ENCODE measurements at regions not wholly inside any gene's neighbourhood (a gene's known extent, or its start where the extent isn't known, plus 50 kb on each side); places are given as distances from the start of the nearest gene placed in this dataset.

DNA sequence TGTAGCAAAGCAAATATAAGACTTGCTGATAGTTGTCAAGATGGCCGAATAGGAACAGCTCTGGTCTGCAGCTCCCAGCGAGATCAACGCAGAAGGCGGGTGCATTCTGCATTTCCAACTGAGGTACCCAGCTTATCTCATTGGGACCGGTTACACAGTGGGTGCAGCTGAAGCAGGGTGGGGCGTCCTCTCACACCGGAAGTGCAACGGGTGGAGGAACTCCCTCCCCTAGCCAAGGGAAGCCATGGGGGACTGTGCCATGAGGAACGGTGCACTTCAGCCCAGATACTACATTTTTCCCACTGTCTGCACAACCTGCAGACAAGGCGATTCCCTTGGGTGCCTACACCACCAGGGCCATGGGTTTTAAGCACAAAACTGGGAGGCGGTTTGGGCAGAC, 382.3 kb upstream of the EMCN start:
- no peaks in the 10 kb centered on the region for H3K36me3 ChIP-seq (ENCODE audit: control insufficient read depth, insufficient read depth, low read length)
- TF ChIP-seq CTCF (IDR thresholded peaks at IDR 0.05; ENCODE audit: insufficient read depth, low read length, poor library complexity, severe bottlenecking): no peak
- no peaks in the 10 kb centered on the region for H3K27me3 ChIP-seq (ENCODE audit: control insufficient read depth, insufficient read depth, low read length)
- no peak for DNase-seq (ENCODE audit: low read depth)
- H3K4me3 ChIP-seq (ENCODE audit: low read depth, low read length): no peak overlapping the region

- Histone ChIP-seq H3K36me3 (ENCODE audit: control insufficient read depth, insufficient read depth, low read length) (no peaks in the 10 kb centered on the region), H3K27me3 (ENCODE audit: control insufficient read depth, insufficient read depth, low read length) (no peaks in the 10 kb centered on the region), H3K4me3 (ENCODE audit: low read depth, low read length) (no peak overlapping the region)
- no peak for DNase-seq (ENCODE audit: low read depth)
- no peak for TF ChIP-seq CTCF (IDR thresholded peaks at IDR 0.05; ENCODE audit: insufficient read depth, low read length, poor library complexity, severe bottlenecking)
These were observed 381.0 kb upstream of the EMCN start for GRCh38 chr4:100898844-100899243.

GRCh38 chr4:100895556-100896197, 377.9 kb upstream of the EMCN start:
- Histone ChIP-seq H3K4me3 (ENCODE audit: low read depth, low read length) (no peak overlapping the region), H3K36me3 (ENCODE audit: control insufficient read depth, insufficient read depth, low read length) (no peaks in the 10 kb centered on the region), H3K27me3 (ENCODE audit: control insufficient read depth, insufficient read depth, low read length) (no peaks in the 10 kb centered on the region)
- no peak for TF ChIP-seq CTCF (IDR thresholded peaks at IDR 0.05; ENCODE audit: insufficient read depth, low read length, poor library complexity, severe bottlenecking)
- DNase-seq (ENCODE audit: low read depth): no peak

GRCh38 chr4:100894339-100894870, 376.6 kb upstream of the EMCN start:
- Histone ChIP-seq H3K4me3 (ENCODE audit: low read depth, low read length) (no peak overlapping the region), H3K27me3 (ENCODE audit: control insufficient read depth, insufficient read depth, low read length) (no peaks in the 10 kb centered on the region), H3K36me3 (ENCODE audit: control insufficient read depth, insufficient read depth, low read length) (no peaks in the 10 kb centered on the region)
- DNase-seq (ENCODE audit: low read depth): no peak
- no peak for TF ChIP-seq CTCF (IDR thresholded peaks at IDR 0.05; ENCODE audit: insufficient read depth, low read length, poor library complexity, severe bottlenecking)

GRCh38 chr4:100891808-100892207, 374.0 kb upstream of the EMCN start:
- H3K36me3 ChIP-seq (ENCODE audit: control insufficient read depth, insufficient read depth, low read length): no peaks in the 10 kb centered on the region
- TF ChIP-seq CTCF (IDR thresholded peaks at IDR 0.05; ENCODE audit: insufficient read depth, low read length, poor library complexity, severe bottlenecking): no peak
- DNase-seq (ENCODE audit: low read depth): no peak
- H3K4me3 ChIP-seq (ENCODE audit: low read depth, low read length): no peak overlapping the region
- H3K27me3 ChIP-seq (ENCODE audit: control insufficient read depth, insufficient read depth, low read length): no peaks in the 10 kb centered on the region

GRCh38 chr4:100889898-100890297, 372.1 kb upstream of the EMCN start:
- TF ChIP-seq CTCF (IDR thresholded peaks at IDR 0.05; ENCODE audit: insufficient read depth, low read length, poor library complexity, severe bottlenecking): no peak
- no peaks in the 10 kb centered on the region for H3K27me3 ChIP-seq (ENCODE audit: control insufficient read depth, insufficient read depth, low read length)
- H3K4me3 ChIP-seq (ENCODE audit: low read depth, low read length): no peak overlapping the region
- H3K36me3 ChIP-seq (ENCODE audit: control insufficient read depth, insufficient read depth, low read length): no peaks in the 10 kb centered on the region
- DNase-seq (ENCODE audit: low read depth): no peak
